SK-N-SH (cell line): ENCODE measurements at regions not wholly inside any gene's neighbourhood (a gene's known extent, or its start where the extent isn't known, plus 50 kb on each side); places are given as distances from the start of the nearest gene placed in this dataset.

Experiments
- CTCF ChIA-PET: fragments of 300-600, 350-600 bp; formaldehyde crosslinking; extraction: SDS; loops from one replicate; lab custom pipeline; 2021; lab: Yijun Ruan, JAX
- POLR2A ChIA-PET: fragments of 350-600 bp; sonication (Branson Sonifier 250); formaldehyde crosslinking; extraction: SDS; loops from one replicate; lab custom pipeline; 2020; ENCODE audit warnings: antibody characterized with exemption, inconsistent platforms; lab: Yijun Ruan, JAX
- DNase-seq: peaks from one replicate; pipeline ENCODE4 v3.0.0; 2012
- H2AFZ ChIP-seq: fragments of 200-600 bp; sonication (generic); 2 replicates; pipeline ENCODE4 v1.8.1; 2016; ENCODE audit warnings: antibody characterized with exemption, mild to moderate bottlenecking, low read depth
- H3F3A ChIP-seq: fragments of 200-600 bp; sonication (generic); replicated peaks from 2 replicates; pipeline ENCODE3; 2016; ENCODE audit warnings: antibody characterized with exemption, mild to moderate bottlenecking; ENCODE audit not compliant: insufficient read depth
- H3K27ac ChIP-seq, 2 experiments: fragments of 200-500 bp in 1 of 2; fragments of 200-600 bp in 1 of 2; sonication (Bioruptor generic) in 1 of 2; sonication (generic), shearing (Covaris generic) in 1 of 2; 2 replicates each; pipeline versions ENCODE4 v1.5.1 to v1.6.1; 2014 to 2016; ENCODE audit warnings: low read depth in 2 of 2, inconsistent platforms in 1 of 2, low read length in 1 of 2, mild to moderate bottlenecking in 1 of 2, mixed read lengths in 1 of 2
- H3K27me3 ChIP-seq: fragments of 200-600 bp; sonication (generic), shearing (Covaris generic); 2 replicates; pipeline ENCODE4 v1.6.1; 2016; ENCODE audit warnings: mixed run types; ENCODE audit not compliant: insufficient read depth
- H3K36me3 ChIP-seq, 2 experiments: fragments of 200-500 bp in 1 of 2; fragments of 200-600 bp in 1 of 2; sonication (Bioruptor generic) in 1 of 2; sonication (generic) in 1 of 2; replicated peaks in 1 of 2; 2 replicates each; pipeline versions ENCODE3 to v1.5.1; 2014 to 2016; ENCODE audit warnings: low read length in 1 of 2, mild to moderate bottlenecking in 1 of 2; ENCODE audit not compliant: insufficient read depth in 2 of 2, control insufficient read depth in 1 of 2
- H3K4me1 ChIP-seq, 2 experiments: fragments of 200-500 bp in 1 of 2; fragments of 200-600 bp in 1 of 2; sonication (Bioruptor generic) in 1 of 2; sonication (generic), shearing (Covaris generic) in 1 of 2; 2 replicates each; pipeline versions ENCODE4 v1.5.1 to v1.6.1; 2014 to 2016; ENCODE audit warnings: low read depth in 1 of 2, low read length in 1 of 2, mixed run types in 1 of 2; ENCODE audit not compliant: insufficient read depth in 2 of 2, control insufficient read depth in 1 of 2
- H3K4me2 ChIP-seq: fragments of 200-600 bp; sonication (generic), shearing (Covaris generic); 2 replicates; pipeline ENCODE4 v1.6.1; 2017; ENCODE audit warnings: mixed run types
- H3K4me3 ChIP-seq, 2 experiments: fragments of 200-500 bp in 1 of 2; fragments of 200-600 bp in 1 of 2; sonication (Bioruptor generic) in 1 of 2; sonication (generic), shearing (Covaris generic) in 1 of 2; 2 replicates each; pipeline versions ENCODE4 v1.5.1 to v1.8.1; 2014 to 2016; ENCODE audit warnings: low read depth in 2 of 2, inconsistent platforms in 1 of 2, low read length in 1 of 2, mild to moderate bottlenecking in 1 of 2, mixed read lengths in 1 of 2, moderate library complexity in 1 of 2
- H3K79me2 ChIP-seq: fragments of 200-600 bp; sonication (generic); 2 replicates; pipeline ENCODE4 v1.8.1; 2017; ENCODE audit warnings: mild to moderate bottlenecking; ENCODE audit not compliant: insufficient read depth
- H3K9ac ChIP-seq: fragments of 200-600 bp; sonication (generic); 2 replicates; pipeline ENCODE4 v1.6.1; 2017; ENCODE audit warnings: mixed run types
- H3K9me2 ChIP-seq: fragments of 200-600 bp; sonication (generic); 2 replicates; pipeline ENCODE4 v1.6.1; 2017; ENCODE audit warnings: mixed run types
- H3K9me3 ChIP-seq: fragments of 200-600 bp; sonication (generic); 2 replicates; pipeline ENCODE4 v1.6.1; 2017; ENCODE audit warnings: mixed run types, mild to moderate bottlenecking, moderate library complexity
- H4K20me1 ChIP-seq: fragments of 200-600 bp; sonication (generic); 2 replicates; pipeline ENCODE4 v1.6.1; 2017; ENCODE audit warnings: mild to moderate bottlenecking, mixed run types; ENCODE audit not compliant: insufficient read depth
- ELF1 ChIP-seq: IDR thresholded peaks from 2 replicates; pipeline ENCODE4 v1.4.0; 2012
- EP300 ChIP-seq, 2 experiments: IDR thresholded peaks; 2 replicates each; pipeline versions ENCODE4 v1.4.0 to v1.6.1; 2012; ENCODE audit warnings: borderline replicate concordance in 1 of 2, low read depth in 1 of 2, low read length in 1 of 2
- EZH2phosphoT487 ChIP-seq: fragments of 200-600 bp; sonication (generic); IDR thresholded peaks from 2 replicates; pipeline ENCODE4 v1.6.1; 2017; ENCODE audit warnings: low read depth, mixed run types, mild to moderate bottlenecking, antibody characterized with exemption, moderate library complexity, borderline replicate concordance
- FOSL2 ChIP-seq: IDR thresholded peaks from 2 replicates; pipeline ENCODE4 v1.4.0; 2012; ENCODE audit warnings: low read depth, mild to moderate bottlenecking, moderate library complexity, borderline replicate concordance
- FOXJ3 ChIP-seq: sonication (generic); formaldehyde crosslinking; IDR thresholded peaks from 2 replicates; pipeline ENCODE4 v1.5.1; 2020; ENCODE audit warnings: mild to moderate bottlenecking, missing genetic modification reagents
- JUND ChIP-seq: IDR thresholded peaks from 2 replicates; pipeline ENCODE4 v1.4.0; 2012
- NFIC ChIP-seq: IDR thresholded peaks from 2 replicates; pipeline ENCODE4 v1.4.0; 2012; ENCODE audit warnings: borderline replicate concordance
- POLR2AphosphoS5 ChIP-seq: IDR thresholded peaks from 2 replicates; pipeline ENCODE4 v1.6.1; 2012; ENCODE audit warnings: low read depth, low read length
- RCOR1 ChIP-seq: fragments of 150-350 bp; IDR thresholded peaks from 2 replicates; pipeline ENCODE4 v1.6.1; 2017; ENCODE audit warnings: antibody characterized with exemption, low read length
- RFX5 ChIP-seq: IDR thresholded peaks from 2 replicates; pipeline ENCODE4 v1.6.1; 2012; ENCODE audit warnings: mild to moderate bottlenecking, improper control_type of control experiment, low read length
- SIN3A ChIP-seq: IDR thresholded peaks from 2 replicates; pipeline ENCODE4 v1.6.1; 2012; ENCODE audit warnings: low read depth, mild to moderate bottlenecking, low read length, moderate library complexity, borderline replicate concordance
- YY1 ChIP-seq: IDR thresholded peaks from 2 replicates; pipeline ENCODE4 v1.4.0; 2012; ENCODE audit warnings: low read depth, mild to moderate bottlenecking
- WGBS: methylation state at CpG from one replicate; pipeline ENCODE4 v1.1.6; 2017; ENCODE audit warnings: low lambda C conversion rate; 5-methylcytosine and 5-hydroxymethylcytosine counted together
- TF ChIP-seq, protein P1 (sequence below): IDR thresholded peaks from 2 replicates; pipeline ENCODE4 v1.6.1; 2012; ENCODE audit warnings: mild to moderate bottlenecking, low read depth, low read length, moderate library complexity
- TF ChIP-seq, protein P2 (sequence below): fragments of 150-350 bp; IDR thresholded peaks from 2 replicates; pipeline ENCODE4 v1.6.1; 2017; ENCODE audit warnings: antibody characterized with exemption, low read length, low read depth, borderline replicate concordance
- TF ChIP-seq, protein P3 (sequence below): IDR thresholded peaks from 2 replicates; pipeline ENCODE4 v1.4.0; 2012; ENCODE audit warnings: low read depth, borderline replicate concordance
- TF ChIP-seq, protein P4 (sequence below): fragments of 150-350 bp; IDR thresholded peaks from 2 replicates; pipeline ENCODE4 v1.6.1; 2016; ENCODE audit warnings: mild to moderate bottlenecking, low read depth, low read length
- TF ChIP-seq, protein P5 (sequence below): fragments of 200-600 bp; sonication (generic); IDR thresholded peaks from 2 replicates; pipeline ENCODE4 v1.6.1; 2017; ENCODE audit warnings: antibody characterized with exemption, mild to moderate bottlenecking, moderate library complexity
- TF ChIP-seq, protein P6 (sequence below): IDR thresholded peaks from 2 replicates; pipeline ENCODE4 v1.4.0; 2012; ENCODE audit warnings: low read depth

DNA sequence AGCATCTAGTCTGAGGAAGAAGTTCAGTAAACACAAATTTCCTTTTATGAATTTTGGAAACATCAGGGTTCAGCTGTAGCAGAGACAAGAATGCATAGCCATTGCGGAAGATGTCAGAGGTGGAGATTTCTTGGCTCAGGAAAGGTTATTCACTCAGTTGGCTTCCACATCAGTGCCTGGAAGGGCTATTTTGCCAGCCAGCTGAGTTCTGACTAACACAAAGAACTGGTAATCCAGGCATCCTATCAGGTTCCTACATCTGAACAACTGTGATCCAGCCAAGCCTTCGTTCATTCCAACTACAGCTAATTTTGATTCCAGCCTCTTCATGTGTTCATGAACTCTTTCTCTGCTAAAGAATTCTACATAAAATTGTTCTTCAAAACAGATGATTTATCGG, 965.6 kb downstream of the XPNPEP1 start:
- Histone ChIP-seq H2AFZ (no peak overlapping the region), H3K4me1 (no peaks in the 10 kb centered on the region), H3K27ac (no peak overlapping the region), H3F3A (no peaks in the 10 kb centered on the region), H3K9me3 (no peaks in the 10 kb centered on the region), H4K20me1 (no peaks in the 10 kb centered on the region), H3K4me2 (no peak overlapping the region), H3K9ac (no peak overlapping the region), H3K27me3 (no peaks in the 10 kb centered on the region), H3K4me3 (no peak overlapping the region), H3K36me3 (no peaks in the 10 kb centered on the region), H3K79me2 (no peaks in the 10 kb centered on the region), H3K9me2 (no peaks in the 10 kb centered on the region)
- POLR2A ChIA-PET: no interaction called here
- CTCF ChIA-PET: no interaction called here
- 32% methylated on average over 3 of the region's 3 CpGs for WGBS
- DNase-seq: no peak
- TF ChIP-seq, protein P1, sequence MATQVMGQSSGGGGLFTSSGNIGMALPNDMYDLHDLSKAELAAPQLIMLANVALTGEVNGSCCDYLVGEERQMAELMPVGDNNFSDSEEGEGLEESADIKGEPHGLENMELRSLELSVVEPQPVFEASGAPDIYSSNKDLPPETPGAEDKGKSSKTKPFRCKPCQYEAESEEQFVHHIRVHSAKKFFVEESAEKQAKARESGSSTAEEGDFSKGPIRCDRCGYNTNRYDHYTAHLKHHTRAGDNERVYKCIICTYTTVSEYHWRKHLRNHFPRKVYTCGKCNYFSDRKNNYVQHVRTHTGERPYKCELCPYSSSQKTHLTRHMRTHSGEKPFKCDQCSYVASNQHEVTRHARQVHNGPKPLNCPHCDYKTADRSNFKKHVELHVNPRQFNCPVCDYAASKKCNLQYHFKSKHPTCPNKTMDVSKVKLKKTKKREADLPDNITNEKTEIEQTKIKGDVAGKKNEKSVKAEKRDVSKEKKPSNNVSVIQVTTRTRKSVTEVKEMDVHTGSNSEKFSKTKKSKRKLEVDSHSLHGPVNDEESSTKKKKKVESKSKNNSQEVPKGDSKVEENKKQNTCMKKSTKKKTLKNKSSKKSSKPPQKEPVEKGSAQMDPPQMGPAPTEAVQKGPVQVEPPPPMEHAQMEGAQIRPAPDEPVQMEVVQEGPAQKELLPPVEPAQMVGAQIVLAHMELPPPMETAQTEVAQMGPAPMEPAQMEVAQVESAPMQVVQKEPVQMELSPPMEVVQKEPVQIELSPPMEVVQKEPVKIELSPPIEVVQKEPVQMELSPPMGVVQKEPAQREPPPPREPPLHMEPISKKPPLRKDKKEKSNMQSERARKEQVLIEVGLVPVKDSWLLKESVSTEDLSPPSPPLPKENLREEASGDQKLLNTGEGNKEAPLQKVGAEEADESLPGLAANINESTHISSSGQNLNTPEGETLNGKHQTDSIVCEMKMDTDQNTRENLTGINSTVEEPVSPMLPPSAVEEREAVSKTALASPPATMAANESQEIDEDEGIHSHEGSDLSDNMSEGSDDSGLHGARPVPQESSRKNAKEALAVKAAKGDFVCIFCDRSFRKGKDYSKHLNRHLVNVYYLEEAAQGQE: no peak
- TF ChIP-seq, protein P2, sequence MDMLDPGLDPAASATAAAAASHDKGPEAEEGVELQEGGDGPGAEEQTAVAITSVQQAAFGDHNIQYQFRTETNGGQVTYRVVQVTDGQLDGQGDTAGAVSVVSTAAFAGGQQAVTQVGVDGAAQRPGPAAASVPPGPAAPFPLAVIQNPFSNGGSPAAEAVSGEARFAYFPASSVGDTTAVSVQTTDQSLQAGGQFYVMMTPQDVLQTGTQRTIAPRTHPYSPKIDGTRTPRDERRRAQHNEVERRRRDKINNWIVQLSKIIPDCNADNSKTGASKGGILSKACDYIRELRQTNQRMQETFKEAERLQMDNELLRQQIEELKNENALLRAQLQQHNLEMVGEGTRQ: no peak
- TF ChIP-seq EP300 (IDR thresholded peaks at IDR 0.05; ENCODE audit: borderline replicate concordance in 1 of 2, low read depth in 1 of 2, low read length in 1 of 2): no peak
- TF ChIP-seq ELF1: no peak
- TF ChIP-seq FOXJ3 (CRISPR knock-in tag): no peak
- TF ChIP-seq, protein P3, sequence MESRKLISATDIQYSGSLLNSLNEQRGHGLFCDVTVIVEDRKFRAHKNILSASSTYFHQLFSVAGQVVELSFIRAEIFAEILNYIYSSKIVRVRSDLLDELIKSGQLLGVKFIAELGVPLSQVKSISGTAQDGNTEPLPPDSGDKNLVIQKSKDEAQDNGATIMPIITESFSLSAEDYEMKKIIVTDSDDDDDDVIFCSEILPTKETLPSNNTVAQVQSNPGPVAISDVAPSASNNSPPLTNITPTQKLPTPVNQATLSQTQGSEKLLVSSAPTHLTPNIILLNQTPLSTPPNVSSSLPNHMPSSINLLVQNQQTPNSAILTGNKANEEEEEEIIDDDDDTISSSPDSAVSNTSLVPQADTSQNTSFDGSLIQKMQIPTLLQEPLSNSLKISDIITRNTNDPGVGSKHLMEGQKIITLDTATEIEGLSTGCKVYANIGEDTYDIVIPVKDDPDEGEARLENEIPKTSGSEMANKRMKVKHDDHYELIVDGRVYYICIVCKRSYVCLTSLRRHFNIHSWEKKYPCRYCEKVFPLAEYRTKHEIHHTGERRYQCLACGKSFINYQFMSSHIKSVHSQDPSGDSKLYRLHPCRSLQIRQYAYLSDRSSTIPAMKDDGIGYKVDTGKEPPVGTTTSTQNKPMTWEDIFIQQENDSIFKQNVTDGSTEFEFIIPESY: no peak
- no peak for TF ChIP-seq EZH2phosphoT487
- TF ChIP-seq RCOR1: no peak
- TF ChIP-seq, protein P4, sequence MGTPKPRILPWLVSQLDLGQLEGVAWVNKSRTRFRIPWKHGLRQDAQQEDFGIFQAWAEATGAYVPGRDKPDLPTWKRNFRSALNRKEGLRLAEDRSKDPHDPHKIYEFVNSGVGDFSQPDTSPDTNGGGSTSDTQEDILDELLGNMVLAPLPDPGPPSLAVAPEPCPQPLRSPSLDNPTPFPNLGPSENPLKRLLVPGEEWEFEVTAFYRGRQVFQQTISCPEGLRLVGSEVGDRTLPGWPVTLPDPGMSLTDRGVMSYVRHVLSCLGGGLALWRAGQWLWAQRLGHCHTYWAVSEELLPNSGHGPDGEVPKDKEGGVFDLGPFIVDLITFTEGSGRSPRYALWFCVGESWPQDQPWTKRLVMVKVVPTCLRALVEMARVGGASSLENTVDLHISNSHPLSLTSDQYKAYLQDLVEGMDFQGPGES: no peak
- TF ChIP-seq YY1: no peak
- TF ChIP-seq POLR2AphosphoS5: no peak
- no peak for TF ChIP-seq SIN3A
- no peak for TF ChIP-seq NFIC
- TF ChIP-seq RFX5: no peak
- TF ChIP-seq, protein P5, sequence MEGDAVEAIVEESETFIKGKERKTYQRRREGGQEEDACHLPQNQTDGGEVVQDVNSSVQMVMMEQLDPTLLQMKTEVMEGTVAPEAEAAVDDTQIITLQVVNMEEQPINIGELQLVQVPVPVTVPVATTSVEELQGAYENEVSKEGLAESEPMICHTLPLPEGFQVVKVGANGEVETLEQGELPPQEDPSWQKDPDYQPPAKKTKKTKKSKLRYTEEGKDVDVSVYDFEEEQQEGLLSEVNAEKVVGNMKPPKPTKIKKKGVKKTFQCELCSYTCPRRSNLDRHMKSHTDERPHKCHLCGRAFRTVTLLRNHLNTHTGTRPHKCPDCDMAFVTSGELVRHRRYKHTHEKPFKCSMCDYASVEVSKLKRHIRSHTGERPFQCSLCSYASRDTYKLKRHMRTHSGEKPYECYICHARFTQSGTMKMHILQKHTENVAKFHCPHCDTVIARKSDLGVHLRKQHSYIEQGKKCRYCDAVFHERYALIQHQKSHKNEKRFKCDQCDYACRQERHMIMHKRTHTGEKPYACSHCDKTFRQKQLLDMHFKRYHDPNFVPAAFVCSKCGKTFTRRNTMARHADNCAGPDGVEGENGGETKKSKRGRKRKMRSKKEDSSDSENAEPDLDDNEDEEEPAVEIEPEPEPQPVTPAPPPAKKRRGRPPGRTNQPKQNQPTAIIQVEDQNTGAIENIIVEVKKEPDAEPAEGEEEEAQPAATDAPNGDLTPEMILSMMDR: no peak
- no peak for TF ChIP-seq FOSL2
- TF ChIP-seq JUND: no peak
- TF ChIP-seq, protein P6, sequence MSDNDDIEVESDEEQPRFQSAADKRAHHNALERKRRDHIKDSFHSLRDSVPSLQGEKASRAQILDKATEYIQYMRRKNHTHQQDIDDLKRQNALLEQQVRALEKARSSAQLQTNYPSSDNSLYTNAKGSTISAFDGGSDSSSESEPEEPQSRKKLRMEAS: no peak
